H1 (cell line): ENCODE measurements at regions not wholly inside any gene's neighbourhood (a gene's known extent, or its start where the extent isn't known, plus 50 kb on each side); places are given as distances from the start of the nearest gene placed in this dataset.

Experiments
- CTCF ChIA-PET: fragments of 300-600 bp; sonication (Branson Sonifier 250); formaldehyde crosslinking; loops from one replicate; lab custom pipeline; 2021; ENCODE audit not compliant: partially characterized antibody; lab: Charles Lee
- POLR2A ChIA-PET: fragments of 300-600 bp; sonication (Branson Sonifier 250); formaldehyde crosslinking; loops from one replicate; lab custom pipeline; 2021; ENCODE audit warnings: inconsistent platforms; ENCODE audit not compliant: partially characterized antibody; lab: Charles Lee
- DNase-seq, 2 experiments: peaks; one replicate each; pipeline versions ENCODE4 v3.0.0 to v3.0.0-alpha.2; 2010 to 2022; ENCODE audit warnings: low spot score in 2 of 2, low read depth in 1 of 2, mixed read lengths in 1 of 2
- FAIRE-seq: peaks from 2 replicates; lab custom pipeline; 2011; peaks lifted over from hg19 to GRCh38; lab: Jason Lieb, UNC
- H2AFZ ChIP-seq: 2 replicates; pipeline ENCODE4 v1.8.1; 2012; ENCODE audit warnings: low read length, inconsistent platforms
- H2AK5ac ChIP-seq: 2 replicates; pipeline ENCODE4 v1.6.1; 2013; ENCODE audit warnings: low read depth, low read length
- H2BK120ac ChIP-seq: replicated peaks from 2 replicates; pipeline ENCODE3; 2013; ENCODE audit warnings: low read depth, low read length, inconsistent platforms
- H2BK12ac ChIP-seq: 2 replicates; pipeline ENCODE4 v1.6.1; 2013; ENCODE audit warnings: low read depth, low read length
- H2BK15ac ChIP-seq: 2 replicates; pipeline ENCODE4 v1.6.1; 2013; ENCODE audit warnings: low read length
- H2BK20ac ChIP-seq: 2 replicates; pipeline ENCODE4 v1.6.1; 2013; ENCODE audit warnings: low read length
- H2BK5ac ChIP-seq: 2 replicates; pipeline ENCODE4 v1.6.1; 2013; ENCODE audit warnings: low read depth, low read length
- H3K14ac ChIP-seq: 2 replicates; pipeline ENCODE4 v1.6.1; 2013; ENCODE audit warnings: inconsistent platforms; ENCODE audit not compliant: insufficient read length
- H3K18ac ChIP-seq: 2 replicates; pipeline ENCODE4 v1.6.1; 2013; ENCODE audit warnings: low read length; ENCODE audit errors: extremely low read depth
- H3K23ac ChIP-seq: 2 replicates; pipeline ENCODE4 v1.6.1; 2013; ENCODE audit warnings: inconsistent platforms; ENCODE audit not compliant: insufficient read length
- H3K23me2 ChIP-seq: 2 replicates; pipeline ENCODE4 v1.6.1; 2013; ENCODE audit warnings: low read depth, low read length
- H3K27ac ChIP-seq: 2 replicates; pipeline ENCODE4 v1.6.1; 2011; ENCODE audit warnings: low read depth, low read length, inconsistent platforms
- H3K27me3 ChIP-seq, 4 experiments: replicated peaks in 1 of 4; 1 replicate in 1 of 4; 2 replicates in 3 of 4; pipeline versions ENCODE4 v1.6.1 to v1.8.1; 2011 to 2013; ENCODE audit warnings: low read length in 3 of 4, mild to moderate bottlenecking in 3 of 4, inconsistent platforms in 2 of 4, mixed read lengths in 2 of 4, moderate library complexity in 1 of 4; ENCODE audit not compliant: control insufficient read depth in 3 of 4, insufficient read depth in 3 of 4; ENCODE audit errors: extremely low read depth in 1 of 4
- H3K36me3 ChIP-seq, 4 experiments: 2 replicates each; pipeline versions ENCODE4 v1.6.1 to v1.8.1; 2011 to 2013; ENCODE audit warnings: mild to moderate bottlenecking in 4 of 4, low read length in 3 of 4, moderate library complexity in 2 of 4, control low read depth in 1 of 4, inconsistent platforms in 1 of 4; ENCODE audit not compliant: insufficient read depth in 4 of 4, control insufficient read depth in 2 of 4
- H3K4ac ChIP-seq: replicated peaks from 2 replicates; pipeline ENCODE3; 2013; ENCODE audit warnings: low read length, low read depth, mixed read lengths, inconsistent platforms; ENCODE audit not compliant: insufficient read length
- H3K4me1 ChIP-seq, 4 experiments: replicated peaks in 1 of 4; 1 replicate in 1 of 4; 2 replicates in 3 of 4; pipeline versions ENCODE4 v1.6.1 to v1.8.1; 2011 to 2013; ENCODE audit warnings: low read length in 3 of 4, inconsistent platforms in 2 of 4, mixed read lengths in 1 of 4; ENCODE audit not compliant: insufficient read depth in 4 of 4, control insufficient read depth in 3 of 4
- H3K4me2 ChIP-seq, 2 experiments: 2 replicates each; pipeline versions ENCODE4 v1.6.1 to v1.8.1; 2011 to 2013; ENCODE audit warnings: low read depth in 2 of 2, low read length in 2 of 2, control low read depth in 1 of 2, inconsistent platforms in 1 of 2, mild to moderate bottlenecking in 1 of 2; ENCODE audit not compliant: insufficient read depth in 1 of 2
- H3K4me3 ChIP-seq, 4 experiments: fragments of 200-600, 300-600 bp in 1 of 4; sonication (generic), shearing (Covaris generic), sonication (Bioruptor Twin) in 1 of 4; 2 replicates each; pipeline versions ENCODE4 v1.5.1 to v1.8.1; 2011 to 2016; ENCODE audit warnings: low read length in 4 of 4, low read depth in 3 of 4, control low read depth in 2 of 4, inconsistent platforms in 2 of 4, mild to moderate bottlenecking in 2 of 4, mixed read lengths in 1 of 4, moderate library complexity in 1 of 4; ENCODE audit not compliant: insufficient read depth in 2 of 4; ENCODE audit errors: extremely low read depth in 1 of 4
- H3K56ac ChIP-seq: replicated peaks from 2 replicates; pipeline ENCODE3; 2013; ENCODE audit warnings: low read depth, mild to moderate bottlenecking, mixed read lengths, low read length, inconsistent platforms; ENCODE audit not compliant: insufficient read length
- H3K79me1 ChIP-seq: 2 replicates; pipeline ENCODE4 v1.6.1; 2013; ENCODE audit warnings: low read depth, low read length, control low read depth
- H3K79me2 ChIP-seq, 2 experiments: 2 replicates each; pipeline versions ENCODE4 v1.6.1 to v1.8.1; 2012 to 2013; ENCODE audit warnings: low read length in 2 of 2, mild to moderate bottlenecking in 2 of 2, inconsistent platforms in 1 of 2; ENCODE audit not compliant: insufficient read depth in 2 of 2, control insufficient read depth in 1 of 2
- H3K9ac ChIP-seq, 4 experiments: replicated peaks in 1 of 4; 1 replicate in 1 of 4; 2 replicates in 3 of 4; pipeline versions ENCODE4 v1.6.1 to v1.8.1; 2011 to 2013; ENCODE audit warnings: low read depth in 3 of 4, low read length in 3 of 4, control low read depth in 2 of 4, mild to moderate bottlenecking in 2 of 4, moderate library complexity in 2 of 4, inconsistent platforms in 1 of 4; ENCODE audit errors: extremely low read depth in 1 of 4
- H3K9me3 ChIP-seq, 2 experiments: 2 replicates each; pipeline versions ENCODE4 v1.6.1 to v1.8.1; 2012 to 2013; ENCODE audit warnings: mild to moderate bottlenecking in 2 of 2, moderate library complexity in 2 of 2, control low read depth in 1 of 2, inconsistent platforms in 1 of 2, low read depth in 1 of 2, low read length in 1 of 2, mixed read lengths in 1 of 2; ENCODE audit not compliant: insufficient read depth in 2 of 2
- H4K20me1 ChIP-seq, 2 experiments: replicated peaks in 1 of 2; 2 replicates each; pipeline versions ENCODE3 to v1.8.1; 2011 to 2013; ENCODE audit warnings: inconsistent platforms in 2 of 2, low read length in 2 of 2, mild to moderate bottlenecking in 1 of 2; ENCODE audit not compliant: insufficient read depth in 2 of 2, control insufficient read depth in 1 of 2
- H4K5ac ChIP-seq: 2 replicates; pipeline ENCODE4 v1.6.1; 2013; ENCODE audit warnings: low read length, low read depth, mixed read lengths, inconsistent platforms; ENCODE audit not compliant: insufficient read length
- H4K8ac ChIP-seq: 2 replicates; pipeline ENCODE4 v1.8.0; 2013; ENCODE audit warnings: mild to moderate bottlenecking, moderate library complexity, low read length, inconsistent platforms; ENCODE audit not compliant: insufficient read depth; ENCODE audit errors: extremely low read depth
- H4K91ac ChIP-seq: replicated peaks from 2 replicates; pipeline ENCODE3; 2013; ENCODE audit warnings: low read length, mixed read lengths, inconsistent platforms; ENCODE audit not compliant: insufficient read length
- EZH2 ChIP-seq: fragments of 200-600 bp; sonication (generic); IDR thresholded peaks from 2 replicates; pipeline ENCODE4 v1.7.1; 2012; ENCODE audit warnings: low read depth, mild to moderate bottlenecking, moderate library complexity, low read length, inconsistent platforms; ENCODE audit not compliant: severe bottlenecking
- WGBS, 2 experiments: shearing (Covaris generic) in 1 of 2; methylation state at CpG; one replicate each; pipeline versions ENCODE4 v1.1.6 to v1.1.7; 2013 to 2015; ENCODE audit warnings: low lambda C conversion rate in 2 of 2, mixed read lengths in 2 of 2, inconsistent platforms in 1 of 2, low coverage in 1 of 2, missing lambda C conversion rate in 1 of 2; ENCODE audit not compliant: insufficient replicate concordance in 2 of 2, insufficient coverage in 1 of 2, insufficient read length in 1 of 2; ENCODE audit errors: extremely low coverage in 1 of 2, missing lambda C conversion rate in 1 of 2; 5-methylcytosine and 5-hydroxymethylcytosine counted together

DNA sequence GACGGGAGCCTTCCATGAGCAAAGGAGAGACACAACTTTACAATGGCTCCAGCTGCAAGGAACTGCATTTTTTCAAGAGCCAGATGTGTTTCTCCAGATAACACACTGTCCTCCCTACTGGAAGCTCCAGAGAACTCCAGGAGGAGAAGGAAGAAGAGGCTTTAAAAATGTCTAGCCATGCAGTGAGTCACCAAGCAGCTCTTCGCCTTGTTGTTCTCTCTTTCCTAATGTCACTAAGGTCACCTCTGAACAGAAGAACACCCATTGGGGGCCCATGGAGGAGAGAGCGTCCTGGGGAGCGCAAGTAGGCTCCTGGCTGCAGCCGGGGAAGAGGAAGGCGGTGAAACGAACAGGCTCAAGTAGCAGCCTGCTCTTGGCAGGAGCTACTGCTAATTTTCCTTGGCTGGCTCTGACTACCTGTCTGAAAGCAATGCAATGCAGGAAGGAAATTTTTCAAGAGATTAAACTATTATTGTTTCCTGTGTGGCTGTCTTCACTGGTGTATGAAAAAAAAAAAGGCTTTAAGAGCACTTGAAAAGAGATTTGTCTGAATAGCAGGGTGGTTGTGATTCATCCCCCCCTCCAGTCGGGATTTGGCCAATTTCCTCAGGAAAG, 321.9 kb downstream of the SETD4 start:
- no peaks in the 10 kb centered on the region for H3K23me2 ChIP-seq
- CTCF ChIA-PET = interaction anchor here (0.7 to 1.4 kb wide), 3 partner anchors 13 to 101 kb away, joined by 3 to 4 read pairs (median 3); no protein-coding TSS in a partner anchor
- H3K23ac ChIP-seq = no peak overlapping the region
- H3K79me1 ChIP-seq = no peaks in the 10 kb centered on the region
- no peak overlapping the region for H4K91ac ChIP-seq
- H2BK15ac ChIP-seq = no peak overlapping the region
- H4K5ac ChIP-seq = no peak overlapping the region
- H2BK5ac ChIP-seq = no peak overlapping the region
- no peak overlapping the region for H3K4me2 ChIP-seq
- no peak overlapping the region for H2AK5ac ChIP-seq
- DNase-seq (no peak), FAIRE-seq (no peak)
- no peaks in the 10 kb centered on the region for H3K36me3 ChIP-seq
- H2BK20ac ChIP-seq = no peak overlapping the region
- H3K14ac ChIP-seq = no peak overlapping the region
- H3K9me3 ChIP-seq = peaks cover 0 to 4% of the 10 kb centered on the region in 2 experiments; a peak in 1 of 4 replicates
- H3K56ac ChIP-seq = no peak overlapping the region
- 88% methylated on average over 8 of the region's 8 CpGs; no CpG with 5 or more reads in 1 of the 2 experiments for WGBS, 2 experiments
- H3K4me1 ChIP-seq = no peaks in the 10 kb centered on the region
- H3K4ac ChIP-seq = no peak overlapping the region
- TF ChIP-seq EZH2 = no peak
- no peak overlapping the region for H2BK120ac ChIP-seq
- H3K27me3 ChIP-seq = no peaks in the 10 kb centered on the region
- no peak overlapping the region for H3K9ac ChIP-seq
- no peaks in the 10 kb centered on the region for H4K20me1 ChIP-seq
- no peaks in the 10 kb centered on the region for H3K79me2 ChIP-seq
- no peak overlapping the region for H2AFZ ChIP-seq
- no peak overlapping the region for H2BK12ac ChIP-seq
- no peak overlapping the region for H3K4me3 ChIP-seq
- POLR2A ChIA-PET = no interaction called here
- H3K18ac ChIP-seq = no peak overlapping the region
- no peak overlapping the region for H4K8ac ChIP-seq
- H3K27ac ChIP-seq = no peak overlapping the region
